ENCODE measurements at regions not wholly inside any gene's neighbourhood (a gene's known extent, or its start where the extent isn't known, plus 50 kb on each side); places are given as distances from the start of the nearest gene placed in this dataset.

DNA sequence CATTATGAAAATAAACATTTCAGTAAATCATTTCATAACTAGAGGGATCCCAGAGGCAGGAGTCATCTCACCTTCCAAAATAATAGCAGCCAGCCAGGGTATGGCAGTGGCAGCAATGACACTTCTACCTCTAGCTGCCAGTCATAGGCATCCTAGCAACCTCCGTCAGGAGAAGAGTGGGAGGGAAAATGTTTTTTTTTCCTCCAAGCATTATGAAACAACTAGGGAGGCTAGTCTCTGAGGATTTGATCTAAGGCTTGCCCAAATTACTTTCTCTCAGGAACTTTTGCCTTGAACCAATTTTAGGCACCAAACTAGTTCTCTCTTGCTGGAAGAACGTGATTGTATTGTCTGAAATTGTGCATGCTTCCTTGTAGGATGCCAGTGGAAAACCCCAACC lies 208.7 kb upstream of the PREP start:
- no peak for TF ChIP-seq EZH2 (IDR thresholded peaks at IDR 0.05; ENCODE audit: insufficient read depth, low read length)
- no peak for TF ChIP-seq CTCF (IDR thresholded peaks at IDR 0.05; ENCODE audit: insufficient read depth, low read depth, low read length)
